SK-N-MC (cell line): ENCODE measurements at regions not wholly inside any gene's neighbourhood (a gene's known extent, or its start where the extent isn't known, plus 50 kb on each side); places are given as distances from the start of the nearest gene placed in this dataset.

Source experiments
- EZH2 ChIP-seq: fragments of 200-600 bp; sonication (generic); IDR thresholded peaks from one replicate; pipeline ENCODE4 v1.6.1; 2017; ENCODE audit warnings: antibody characterized with exemption
- FOXP2 ChIP-seq: optimal IDR thresholded peaks from 2 replicates; pipeline ENCODE3; 2011; ENCODE audit warnings: mild to moderate bottlenecking, moderate library complexity; ENCODE audit not compliant: insufficient read depth; ENCODE audit errors: extremely low read length, control extremely low read depth
- POLR2AphosphoS5 ChIP-seq: IDR thresholded peaks from 2 replicates; pipeline ENCODE4 v1.6.1; 2012; ENCODE audit warnings: mild to moderate bottlenecking, low read depth, low read length, borderline replicate concordance

GRCh38 chr10:105793071-105793470, 1152.0 kb downstream of the SORCS3 start:
- TF ChIP-seq POLR2AphosphoS5, result no peak
- no peak for TF ChIP-seq EZH2
- TF ChIP-seq FOXP2, result no peak
